DND-41 (cell line): ENCODE measurements at regions not wholly inside any gene's neighbourhood (a gene's known extent, or its start where the extent isn't known, plus 50 kb on each side); places are given as distances from the start of the nearest gene placed in this dataset.

Experiments used
- CTCF ChIP-seq: IDR thresholded peaks from 2 replicates; pipeline ENCODE4 v1.5.1; 2012; ENCODE audit warnings: borderline replicate concordance, low read length, moderate library complexity, mild to moderate bottlenecking; ENCODE audit not compliant: poor library complexity, severe bottlenecking; ENCODE audit errors: extremely low read depth
- EZH2 ChIP-seq: IDR thresholded peaks from 3 replicates; pipeline ENCODE4 v1.6.1; 2012; ENCODE audit warnings: borderline replicate concordance, low read depth, mild to moderate bottlenecking, moderate library complexity, low read length, inconsistent platforms; ENCODE audit not compliant: severe bottlenecking

DNA sequence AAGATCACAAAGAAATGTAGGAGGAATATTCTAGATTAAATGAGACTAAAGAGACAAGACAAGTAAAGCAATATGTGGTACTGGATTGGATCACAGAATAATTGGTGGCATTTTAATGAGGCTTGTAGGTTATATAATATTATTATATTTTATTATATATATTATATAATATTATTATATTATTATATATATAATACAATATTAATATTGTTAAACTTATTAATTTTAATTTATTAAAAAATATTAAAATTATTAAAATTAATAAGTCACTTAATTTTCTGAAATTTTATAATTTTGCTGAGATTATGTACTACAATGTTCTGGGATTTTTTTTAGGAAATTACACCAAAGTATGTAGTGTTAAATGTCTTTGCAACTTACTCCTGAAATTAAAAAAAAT, 311.9 kb downstream of the COL11A1 start:
- no peak for TF ChIP-seq CTCF
- TF ChIP-seq EZH2 = no peak
